ENCODE measurements at regions not wholly inside any gene's neighbourhood (a gene's known extent, or its start where the extent isn't known, plus 50 kb on each side); places are given as distances from the start of the nearest gene placed in this dataset.

- no TSS peak for BruUV-seq (replicated peaks)
- Histone ChIP-seq H3K27me3 (ENCODE audit: control insufficient read depth, insufficient read depth, low read length) (no peaks in the 10 kb centered on the region), H3K9me3 (ENCODE audit: control insufficient read depth, insufficient read depth, low read depth, low read length) (no peaks in the 10 kb centered on the region), H3K4me3 (ENCODE audit: low read depth in 2 of 2, low read length in 2 of 2) (no peak overlapping the region), H3K27ac (ENCODE audit: low read length) (no peak overlapping the region; the same call in 1 of the 2 replicates), H3K4me1 (ENCODE audit: control insufficient read depth, insufficient read depth, low read length) (peaks cover 21% of the 10 kb centered on the region), H3K36me3 (ENCODE audit: control insufficient read depth, insufficient read depth, low read length) (no peaks in the 10 kb centered on the region)
- TF ChIP-seq REST (IDR thresholded peaks at IDR 0.05; ENCODE audit: insufficient read depth in 1 of 2, low read depth in 2 of 2, low read length in 1 of 2) (no peak), SIN3A (IDR thresholded peaks at IDR 0.05; ENCODE audit: borderline replicate concordance, insufficient read depth, low read depth, low read length) (no peak), POLR2AphosphoS5 (IDR thresholded peaks at IDR 0.05; ENCODE audit: low read depth, low read length) (no peak), TCF7L2 (IDR thresholded peaks at IDR 0.05; ENCODE audit: low read depth, low read length) (no peak)
- TF ChIP-seq, protein P1, sequence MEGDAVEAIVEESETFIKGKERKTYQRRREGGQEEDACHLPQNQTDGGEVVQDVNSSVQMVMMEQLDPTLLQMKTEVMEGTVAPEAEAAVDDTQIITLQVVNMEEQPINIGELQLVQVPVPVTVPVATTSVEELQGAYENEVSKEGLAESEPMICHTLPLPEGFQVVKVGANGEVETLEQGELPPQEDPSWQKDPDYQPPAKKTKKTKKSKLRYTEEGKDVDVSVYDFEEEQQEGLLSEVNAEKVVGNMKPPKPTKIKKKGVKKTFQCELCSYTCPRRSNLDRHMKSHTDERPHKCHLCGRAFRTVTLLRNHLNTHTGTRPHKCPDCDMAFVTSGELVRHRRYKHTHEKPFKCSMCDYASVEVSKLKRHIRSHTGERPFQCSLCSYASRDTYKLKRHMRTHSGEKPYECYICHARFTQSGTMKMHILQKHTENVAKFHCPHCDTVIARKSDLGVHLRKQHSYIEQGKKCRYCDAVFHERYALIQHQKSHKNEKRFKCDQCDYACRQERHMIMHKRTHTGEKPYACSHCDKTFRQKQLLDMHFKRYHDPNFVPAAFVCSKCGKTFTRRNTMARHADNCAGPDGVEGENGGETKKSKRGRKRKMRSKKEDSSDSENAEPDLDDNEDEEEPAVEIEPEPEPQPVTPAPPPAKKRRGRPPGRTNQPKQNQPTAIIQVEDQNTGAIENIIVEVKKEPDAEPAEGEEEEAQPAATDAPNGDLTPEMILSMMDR (IDR thresholded peaks at IDR 0.05): no peak
- CTCF ChIA-PET: no interaction called here
- intact Hi-C loops (cut with micrococcal nuclease; ENCODE audit: unreplicated experiment) (no loop called here), in situ Hi-C loops (cut with HindIII; ENCODE audit: low pct_unique_long_range_greater_than_20kb, low sequenced_read_pairs) (no loop called here)
- ATAC-seq: no peak
- no peak for DNase-seq (ENCODE audit: low read depth, low spot score)
- POLR2A ChIA-PET: no interaction called here
Observed at GRCh38 chr16:85357323-85357722, 245.1 kb upstream of the CIBAR2 start.

DNA sequence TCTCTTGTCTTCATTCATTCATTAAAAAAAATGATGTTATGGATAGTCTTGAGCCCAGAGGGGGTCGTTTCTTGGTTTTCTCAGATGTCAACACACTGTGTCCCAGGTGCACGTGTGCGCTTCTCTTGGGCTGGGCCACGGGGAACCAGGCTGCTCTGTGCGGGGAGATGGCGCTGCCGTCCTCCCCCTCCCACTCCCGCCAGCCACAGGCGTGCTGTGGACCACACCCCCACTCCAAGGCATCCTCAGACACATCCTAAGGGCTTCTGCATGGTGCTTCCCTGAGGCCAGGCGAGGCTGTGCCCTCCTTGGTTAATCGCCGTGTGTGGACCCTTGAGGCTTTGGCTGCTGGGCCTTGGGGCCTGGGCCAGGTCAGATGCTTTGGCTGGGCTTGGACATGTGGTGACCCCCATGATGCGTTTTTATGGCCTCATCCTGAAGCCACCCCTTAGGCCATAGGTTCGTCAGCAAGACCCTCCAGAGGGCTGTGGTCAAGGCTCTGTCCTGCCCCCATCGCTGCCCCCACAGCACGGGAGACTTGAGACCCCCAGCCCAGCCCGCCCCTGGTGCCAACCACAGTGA is 245.7 kb upstream of the CIBAR2 start:
- in situ Hi-C loops (cut with HindIII; ENCODE audit: low pct_unique_long_range_greater_than_20kb, low sequenced_read_pairs) (no loop called here), intact Hi-C loops (cut with micrococcal nuclease; ENCODE audit: unreplicated experiment) (no loop called here)
- no peak for TF ChIP-seq TCF7L2 (IDR thresholded peaks at IDR 0.05; ENCODE audit: low read depth, low read length)
- TF ChIP-seq SIN3A (IDR thresholded peaks at IDR 0.05; ENCODE audit: borderline replicate concordance, insufficient read depth, low read depth, low read length): no peak
- TF ChIP-seq POLR2AphosphoS5 (IDR thresholded peaks at IDR 0.05; ENCODE audit: low read depth, low read length): no peak
- TF ChIP-seq, protein P1 (IDR thresholded peaks at IDR 0.05): no peak
- TF ChIP-seq REST (IDR thresholded peaks at IDR 0.05; ENCODE audit: insufficient read depth in 1 of 2, low read depth in 2 of 2, low read length in 1 of 2): no peak
- BruUV-seq (replicated peaks): no TSS peak
- Histone ChIP-seq H3K4me3 (ENCODE audit: low read depth in 2 of 2, low read length in 2 of 2) (no peak overlapping the region), H3K36me3 (ENCODE audit: control insufficient read depth, insufficient read depth, low read length) (no peaks in the 10 kb centered on the region), H3K27me3 (ENCODE audit: control insufficient read depth, insufficient read depth, low read length) (no peaks in the 10 kb centered on the region), H3K9me3 (ENCODE audit: control insufficient read depth, insufficient read depth, low read depth, low read length) (no peaks in the 10 kb centered on the region), H3K27ac (ENCODE audit: low read length) (peak overlapping the region; percentile 23; the same call in 1 of the 2 replicates), H3K4me1 (ENCODE audit: control insufficient read depth, insufficient read depth, low read length) (peaks cover 18% of the 10 kb centered on the region)
- CTCF ChIA-PET: no interaction called here
- DNase-seq (ENCODE audit: low read depth, low spot score) (no peak), ATAC-seq (no peak)
- POLR2A ChIA-PET: no interaction called here
